CD4-positive, alpha-beta T cell (primary cell): ENCODE measurements at regions not wholly inside any gene's neighbourhood (a gene's known extent, or its start where the extent isn't known, plus 50 kb on each side); places are given as distances from the start of the nearest gene placed in this dataset.

ENCODE experiments used
- ATAC-seq: fragments of 200-7000 bp; cut with Tn5 transposase; one replicate; pipeline ENCODE4 v1.10.0; 2022; ENCODE audit warnings: mild to moderate bottlenecking; ENCODE audit not compliant: poor library complexity
- CTCF ChIA-PET: fragments of 350-600 bp; sonication (Branson Sonifier 250); formaldehyde crosslinking; loops from one replicate; lab custom pipeline; 2021; ENCODE audit warnings: antibody characterized with exemption, inconsistent platforms; lab: Charles Lee
- POLR2A ChIA-PET: fragments of 350-600 bp; sonication (Branson Sonifier 250); formaldehyde crosslinking; loops from one replicate; lab custom pipeline; 2021; ENCODE audit warnings: antibody characterized with exemption, inconsistent platforms; lab: Charles Lee
- DNase-seq, 14 experiments: peaks; one replicate each; pipeline ENCODE4 v3.0.0-alpha.2; 2013 to 2020; ENCODE audit warnings: mixed read lengths in 2 of 14
- H3K27ac ChIP-seq, 2 donors: one replicate each; pipeline versions ENCODE4 v1.5.1 to v1.7.0; 2013; ENCODE audit warnings: low read length in 2 of 2, low read depth in 1 of 2, mild to moderate bottlenecking in 1 of 2
- H3K27me3 ChIP-seq, 2 experiments: 1 replicate in 1 of 2; 2 replicates in 1 of 2; pipeline versions ENCODE4 v1.6.1 to v1.7.0; 2013; ENCODE audit warnings: low read length in 2 of 2, control low read depth in 1 of 2, mild to moderate bottlenecking in 1 of 2, moderate library complexity in 1 of 2; ENCODE audit not compliant: insufficient read depth in 2 of 2, control insufficient read depth in 1 of 2
- H3K36me3 ChIP-seq: one replicate; pipeline ENCODE4 v1.6.1; 2013; ENCODE audit warnings: low read length, control low read depth; ENCODE audit not compliant: insufficient read depth
- H3K4me1 ChIP-seq: one replicate; pipeline ENCODE4 v1.6.1; 2013; ENCODE audit warnings: low read length, control low read depth; ENCODE audit not compliant: insufficient read depth
- H3K4me3 ChIP-seq: one replicate; pipeline ENCODE4 v1.5.1; 2013; ENCODE audit warnings: mild to moderate bottlenecking, low read length, moderate library complexity
- H3K9me3 ChIP-seq, 2 experiments: 1 replicate in 1 of 2; 2 replicates in 1 of 2; pipeline versions ENCODE4 v1.6.1 to v1.7.0; 2013; ENCODE audit warnings: low read length in 2 of 2, mild to moderate bottlenecking in 2 of 2, control low read depth in 1 of 2, moderate library complexity in 1 of 2; ENCODE audit not compliant: control insufficient read depth in 1 of 2, insufficient read depth in 1 of 2
- H3K27ac Mint-ChIP-seq: one replicate; pipeline ENCODE4 v1.8.0; 2020; ENCODE audit warnings: mixed read lengths
- H3K27me3 Mint-ChIP-seq: one replicate; pipeline ENCODE4 v1.8.0; 2021; ENCODE audit warnings: mixed read lengths
- H3K36me3 Mint-ChIP-seq: one replicate; pipeline ENCODE4 v1.8.0; 2021; ENCODE audit warnings: low read depth, mixed read lengths
- H3K4me1 Mint-ChIP-seq: one replicate; pipeline ENCODE4 v1.8.0; 2021; ENCODE audit warnings: low read depth, mixed read lengths
- H3K4me3 Mint-ChIP-seq: one replicate; pipeline ENCODE4 v1.8.0; 2020; ENCODE audit warnings: mild to moderate bottlenecking, mixed read lengths
- H3K9me3 Mint-ChIP-seq: one replicate; pipeline ENCODE4 v1.8.0; 2020; ENCODE audit warnings: mixed read lengths
- CTCF ChIP-seq: fragments of 200-600 bp; IDR thresholded peaks from one replicate; pipeline ENCODE4 v1.8.0; 2022; ENCODE audit warnings: antibody characterized with exemption, mild to moderate bottlenecking
- intact Hi-C, 2 experiments: fragments of 100-400 bp; cut with DNase I in 1 of 2; cut with micrococcal nuclease in 1 of 2; formaldehyde crosslinking; loops; one replicate each; pipeline versions ENCODE4 v1.15.1 to v1.9.0; 2023 to 2025; cut with DNase I, micrococcal nuclease

GRCh38 chr3:127484601-127485388 lies 105.7 kb downstream of the TPRA1 start:
- H3K36me3 ChIP-seq, result no peaks in the 10 kb centered on the region
- no peak overlapping the region for H3K4me3 Mint-ChIP-seq
- no peak overlapping the region for H3K27ac Mint-ChIP-seq
- no peaks in the 10 kb centered on the region for H3K4me1 Mint-ChIP-seq
- no peaks in the 10 kb centered on the region for H3K36me3 Mint-ChIP-seq
- intact Hi-C loops, result no loop called here
- peak in 1 of 14 experiments; percentile 8 for DNase-seq
- H3K4me3 ChIP-seq, result no peak overlapping the region
- no peak for TF ChIP-seq CTCF
- no peaks in the 10 kb centered on the region for H3K9me3 Mint-ChIP-seq
- no peak for ATAC-seq
- peaks cover 2% of the 10 kb centered on the region for H3K4me1 ChIP-seq
- H3K27me3 Mint-ChIP-seq, result peaks cover 37% of the 10 kb centered on the region
- H3K9me3 ChIP-seq, result peaks cover 0 to 4% of the 10 kb centered on the region in 2 experiments
- H3K27me3 ChIP-seq, result peaks cover 9 to 13% of the 10 kb centered on the region in 2 experiments
- ChIA-PET CTCF (no interaction called here), POLR2A (no interaction called here)
- no peak overlapping the region for H3K27ac ChIP-seq

- ChIA-PET POLR2A (no interaction called here), CTCF (no interaction called here)
- Mint-ChIP-seq H3K27me3 (peaks cover 29% of the 10 kb centered on the region), H3K4me3 (no peak overlapping the region), H3K4me1 (no peaks in the 10 kb centered on the region), H3K9me3 (no peaks in the 10 kb centered on the region), H3K36me3 (no peaks in the 10 kb centered on the region), H3K27ac (no peak overlapping the region)
- no peak for TF ChIP-seq CTCF
- ATAC-seq (no peak), DNase-seq (peak in 4 of 14 experiments; percentile 16 to 39 (median 22))
- no peak overlapping the region for H3K27ac ChIP-seq
- no peaks in the 10 kb centered on the region for H3K9me3 ChIP-seq
- H3K36me3 ChIP-seq, result no peaks in the 10 kb centered on the region
- H3K4me3 ChIP-seq, result no peak overlapping the region
- peaks cover 9 to 13% of the 10 kb centered on the region in 2 experiments for H3K27me3 ChIP-seq
- peaks cover 2% of the 10 kb centered on the region for H3K4me1 ChIP-seq
- intact Hi-C loops, result no loop called here
Measured at GRCh38 chr3:127483902-127484591, 106.5 kb downstream of the TPRA1 start.

GRCh38 chr3:127483005-127483641 lies 107.4 kb downstream of the TPRA1 start:
- Mint-ChIP-seq H3K4me3 (no peak overlapping the region), H3K27me3 (peaks cover 28% of the 10 kb centered on the region), H3K9me3 (no peaks in the 10 kb centered on the region), H3K36me3 (no peaks in the 10 kb centered on the region), H3K27ac (no peak overlapping the region), H3K4me1 (no peaks in the 10 kb centered on the region)
- Histone ChIP-seq H3K4me3 (no peak overlapping the region), H3K9me3 (no peaks in the 10 kb centered on the region), H3K27ac (no peak overlapping the region), H3K36me3 (no peaks in the 10 kb centered on the region), H3K27me3 (peaks cover 9 to 13% of the 10 kb centered on the region in 2 experiments), H3K4me1 (peaks cover 2% of the 10 kb centered on the region)
- DNase-seq, result peak in 1 of 14 experiments; percentile 26
- ChIA-PET POLR2A (no interaction called here), CTCF (no interaction called here)
- intact Hi-C loops, result no loop called here
- no peak for TF ChIP-seq CTCF
- ATAC-seq, result no peak
